K562 (cell line): ENCODE measurements at regions not wholly inside any gene's neighbourhood (a gene's known extent, or its start where the extent isn't known, plus 50 kb on each side); places are given as distances from the start of the nearest gene placed in this dataset.

ENCODE experiments used
- BCLAF1 ChIP-seq, 2 experiments: fragments of 450-650 bp in 1 of 2; IDR thresholded peaks; 2 replicates each; pipeline ENCODE4 v1.6.1; 2011 to 2017; ENCODE audit warnings: low read depth in 2 of 2, antibody characterized with exemption in 1 of 2, borderline replicate concordance in 1 of 2, low read length in 1 of 2, mild to moderate bottlenecking in 1 of 2, mixed read lengths in 1 of 2; ENCODE audit not compliant: control insufficient read depth in 1 of 2
- HOMEZ ChIP-seq: fragments of 250-450 bp; sonication (Bioruptor Pico); IDR thresholded peaks from 2 replicates; pipeline ENCODE4 v1.4.0; 2020; ENCODE audit warnings: mild to moderate bottlenecking, moderate library complexity
- MTA2 ChIP-seq: fragments of 450-650 bp; IDR thresholded peaks from 2 replicates; pipeline ENCODE4 v1.6.1; 2016; ENCODE audit warnings: low read depth
- NFXL1 ChIP-seq: fragments of 450-650 bp; formaldehyde crosslinking; IDR thresholded peaks from 2 replicates; pipeline ENCODE4 v1.4.0; 2021; ENCODE audit warnings: mild to moderate bottlenecking
- POLR2AphosphoS5 ChIP-seq: IDR thresholded peaks from 2 replicates; pipeline ENCODE4 v1.6.1; 2011; ENCODE audit warnings: mild to moderate bottlenecking, low read depth, low read length, moderate library complexity; ENCODE audit not compliant: control insufficient read depth, insufficient read depth
- TF ChIP-seq, protein P1 (sequence below): fragments of 250-450 bp; sonication (Bioruptor Pico); IDR thresholded peaks from 2 replicates; pipeline ENCODE4 v1.5.0; 2020; ENCODE audit warnings: mild to moderate bottlenecking, borderline replicate concordance

- TF ChIP-seq MTA2 (no peak), HOMEZ (no peak), BCLAF1 (IDR thresholded peaks at IDR 0.05; ENCODE audit: borderline replicate concordance in 1 of 2, control insufficient read depth in 1 of 2, low read depth in 2 of 2, low read length in 1 of 2) (no peak), POLR2AphosphoS5 (no peak), NFXL1 (CRISPR knock-in tag) (no peak)
- TF ChIP-seq, protein P1, sequence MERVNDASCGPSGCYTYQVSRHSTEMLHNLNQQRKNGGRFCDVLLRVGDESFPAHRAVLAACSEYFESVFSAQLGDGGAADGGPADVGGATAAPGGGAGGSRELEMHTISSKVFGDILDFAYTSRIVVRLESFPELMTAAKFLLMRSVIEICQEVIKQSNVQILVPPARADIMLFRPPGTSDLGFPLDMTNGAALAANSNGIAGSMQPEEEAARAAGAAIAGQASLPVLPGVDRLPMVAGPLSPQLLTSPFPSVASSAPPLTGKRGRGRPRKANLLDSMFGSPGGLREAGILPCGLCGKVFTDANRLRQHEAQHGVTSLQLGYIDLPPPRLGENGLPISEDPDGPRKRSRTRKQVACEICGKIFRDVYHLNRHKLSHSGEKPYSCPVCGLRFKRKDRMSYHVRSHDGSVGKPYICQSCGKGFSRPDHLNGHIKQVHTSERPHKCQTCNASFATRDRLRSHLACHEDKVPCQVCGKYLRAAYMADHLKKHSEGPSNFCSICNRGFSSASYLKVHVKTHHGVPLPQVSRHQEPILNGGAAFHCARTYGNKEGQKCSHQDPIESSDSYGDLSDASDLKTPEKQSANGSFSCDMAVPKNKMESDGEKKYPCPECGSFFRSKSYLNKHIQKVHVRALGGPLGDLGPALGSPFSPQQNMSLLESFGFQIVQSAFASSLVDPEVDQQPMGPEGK (CRISPR knock-in tag), result no peak
These were observed 749.8 kb upstream of the NRXN1 start for GRCh38 chr2:51781691-51782090.
